ENCODE measurements at regions not wholly inside any gene's neighbourhood (a gene's known extent, or its start where the extent isn't known, plus 50 kb on each side); places are given as distances from the start of the nearest gene placed in this dataset.

GRCh38 chr16:86766700-86767099 lies 188.4 kb downstream of the FOXL1 start:
- DNase-seq (ENCODE audit: low read depth in 2 of 3, low spot score in 2 of 3): no peak

- no peak for DNase-seq (ENCODE audit: low read depth in 2 of 3, low spot score in 2 of 3)
These were observed 190.0 kb downstream of the FOXL1 start for GRCh38 chr16:86768228-86768791.

DNA sequence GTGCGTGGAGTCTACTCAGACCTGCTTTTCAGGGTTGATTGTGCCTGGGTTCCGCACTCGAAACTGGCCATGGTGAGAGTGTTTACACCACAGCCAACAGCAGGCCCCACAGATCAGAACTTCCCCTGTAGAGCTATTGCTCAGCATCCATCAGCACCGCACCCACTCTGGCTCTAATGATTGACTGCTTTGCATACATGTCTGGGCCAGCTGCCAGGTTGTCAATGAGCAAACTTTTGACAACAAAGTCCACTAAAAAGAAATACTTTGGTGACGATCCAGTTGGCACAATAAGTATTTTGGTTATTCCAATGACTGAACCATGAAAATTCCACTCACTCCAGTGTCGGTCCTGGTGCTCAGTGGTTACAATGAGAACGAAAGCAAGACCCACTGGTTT lies 190.7 kb downstream of the FOXL1 start:
- DNase-seq (ENCODE audit: low read depth in 2 of 3, low spot score in 2 of 3): no peak

- DNase-seq (ENCODE audit: low read depth in 2 of 3, low spot score in 2 of 3): no peak
These were observed 193.4 kb downstream of the FOXL1 start for GRCh38 chr16:86771506-86772460.

DNA sequence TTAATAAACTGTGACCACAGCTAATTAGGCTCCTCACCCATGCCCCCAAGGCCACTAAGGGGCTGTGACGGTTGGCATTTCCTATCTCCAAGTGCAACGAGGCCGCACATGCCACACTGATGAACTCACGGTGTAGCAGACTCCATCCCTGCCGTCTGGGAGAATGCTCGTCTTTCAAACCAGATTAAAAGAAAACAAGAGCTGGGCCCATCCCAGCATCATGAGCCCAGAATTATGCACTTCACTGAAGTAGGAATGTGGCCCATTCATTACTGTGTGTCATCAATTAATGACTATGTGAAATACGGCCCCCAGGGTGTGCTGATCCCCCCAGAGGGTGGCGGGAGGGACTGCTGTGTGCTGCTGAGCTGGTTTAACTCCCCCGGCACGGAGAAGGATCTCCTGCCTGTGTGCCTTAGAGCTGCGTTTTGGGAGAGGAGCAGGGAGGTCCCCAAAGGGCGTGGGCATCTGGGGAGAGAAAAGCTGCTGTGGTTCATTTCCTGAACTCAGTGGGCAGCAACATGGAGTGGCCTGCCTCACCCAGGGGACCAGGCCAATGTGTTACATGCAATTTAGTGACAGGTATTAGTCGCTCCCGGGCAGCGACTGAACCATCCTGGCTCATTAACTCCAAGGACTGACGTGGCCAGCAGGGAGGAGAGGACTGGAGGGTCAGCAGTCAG lies 194.5 kb downstream of the FOXL1 start:
- DNase-seq (ENCODE audit: low read depth in 2 of 3, low spot score in 2 of 3): no peak

DNA sequence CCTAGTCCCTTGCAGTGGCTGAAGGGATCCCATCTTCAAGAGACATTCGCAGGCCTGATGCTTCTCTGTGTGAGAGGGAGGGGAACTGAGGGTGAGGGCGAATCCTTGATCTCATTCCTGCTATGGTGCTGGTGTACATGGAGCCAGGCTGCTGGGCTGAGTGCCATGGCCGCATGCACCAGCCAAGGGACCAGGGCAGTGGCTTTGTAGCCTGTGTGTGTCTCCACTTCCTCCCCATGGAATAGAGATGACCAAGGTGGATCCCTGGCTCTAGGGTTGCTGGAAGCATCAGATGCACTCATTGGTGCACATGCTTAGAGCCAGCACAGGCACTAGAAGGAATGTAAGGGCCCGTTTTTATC lies 195.0 kb downstream of the FOXL1 start:
- DNase-seq (ENCODE audit: low read depth in 2 of 3, low spot score in 2 of 3): no peak

DNA sequence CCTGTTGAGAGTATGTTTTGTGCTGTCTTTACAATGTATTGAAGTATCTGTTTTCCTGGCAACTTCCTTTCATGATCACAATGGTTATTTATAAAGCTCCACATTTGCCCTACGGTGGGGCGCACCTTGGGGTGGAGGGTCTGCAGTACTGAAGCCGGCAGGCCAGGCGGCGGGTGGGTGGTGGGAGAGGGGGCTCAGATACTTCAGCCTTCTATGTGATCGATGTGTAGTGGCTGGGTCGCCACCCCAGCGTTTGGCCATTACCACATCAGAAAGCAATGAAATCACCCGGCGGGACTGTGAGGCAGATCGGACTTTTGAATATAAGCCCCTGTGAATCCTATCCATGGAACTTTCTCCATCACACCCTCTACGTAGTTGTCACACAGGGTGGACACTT lies 196.6 kb downstream of the FOXL1 start:
- no peak for DNase-seq (ENCODE audit: low read depth in 2 of 3, low spot score in 2 of 3)

GRCh38 chr16:86775511-86775921 lies 197.2 kb downstream of the FOXL1 start:
- no peak for DNase-seq (ENCODE audit: low read depth in 2 of 3, low spot score in 2 of 3)

DNA sequence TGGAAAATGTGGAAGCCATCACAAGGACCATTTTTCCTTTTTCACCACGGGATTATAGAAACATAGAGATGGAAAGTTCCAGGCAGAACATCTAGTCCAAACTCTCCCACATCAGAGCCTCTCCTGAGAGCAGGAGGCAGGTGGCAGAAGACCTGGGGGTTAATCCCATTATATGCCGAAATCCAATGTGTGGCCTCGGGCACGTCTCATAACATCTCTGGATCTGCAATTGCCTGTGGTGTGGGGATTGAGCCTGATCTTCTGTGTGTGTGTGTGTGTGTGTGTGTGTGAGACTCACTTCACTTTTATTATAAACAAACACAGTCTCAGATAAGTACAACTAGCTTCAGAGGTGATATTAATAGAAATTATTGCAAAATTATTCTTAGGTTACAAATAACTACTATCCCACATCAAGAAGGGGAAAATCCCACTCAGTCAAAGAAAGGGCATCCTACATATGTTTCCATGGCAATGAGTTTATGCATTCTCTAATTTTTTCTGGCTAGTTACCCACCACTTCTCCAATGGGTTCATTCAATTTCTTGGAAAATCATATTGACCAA lies 199.1 kb downstream of the FOXL1 start:
- no peak for DNase-seq (ENCODE audit: low read depth in 2 of 3, low spot score in 2 of 3)

- no peak for DNase-seq (ENCODE audit: low read depth in 2 of 3, low spot score in 2 of 3)
These were observed 199.9 kb downstream of the FOXL1 start for GRCh38 chr16:86778108-86778745.

GRCh38 chr16:86778978-86779377 lies 200.6 kb downstream of the FOXL1 start:
- no peak for DNase-seq (ENCODE audit: low read depth in 2 of 3, low spot score in 2 of 3)

DNA sequence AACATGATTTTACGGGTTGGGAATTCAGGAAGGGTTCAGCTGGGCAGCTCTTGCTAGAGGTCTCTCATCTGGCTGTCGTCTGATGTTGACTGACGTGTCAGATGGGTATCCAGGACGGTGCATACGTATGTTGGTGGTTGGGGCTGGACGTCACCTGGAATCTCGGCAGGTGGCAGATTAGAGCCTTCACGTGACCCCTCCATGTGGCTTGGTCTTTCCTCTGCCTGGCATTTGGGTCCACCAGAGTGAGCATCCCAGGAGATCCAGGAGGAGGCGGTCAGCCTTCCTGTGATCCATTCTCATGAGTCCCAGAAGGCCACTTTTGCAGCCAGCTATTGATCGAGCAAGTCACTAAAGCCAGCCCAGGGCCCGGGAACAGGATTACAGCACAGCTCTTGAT lies 202.7 kb downstream of the FOXL1 start:
- DNase-seq (ENCODE audit: low read depth in 2 of 3, low spot score in 2 of 3): no peak

- DNase-seq (ENCODE audit: low read depth in 2 of 3, low spot score in 2 of 3): no peak
These were observed 205.6 kb downstream of the FOXL1 start for GRCh38 chr16:86783636-86784626.

GRCh38 chr16:86786338-86786737 lies 208.0 kb downstream of the FOXL1 start:
- DNase-seq (ENCODE audit: low read depth in 2 of 3, low spot score in 2 of 3): no peak

- DNase-seq (ENCODE audit: low read depth in 2 of 3, low spot score in 2 of 3): no peak
These were observed 208.6 kb downstream of the FOXL1 start for GRCh38 chr16:86786994-86787393.

DNA sequence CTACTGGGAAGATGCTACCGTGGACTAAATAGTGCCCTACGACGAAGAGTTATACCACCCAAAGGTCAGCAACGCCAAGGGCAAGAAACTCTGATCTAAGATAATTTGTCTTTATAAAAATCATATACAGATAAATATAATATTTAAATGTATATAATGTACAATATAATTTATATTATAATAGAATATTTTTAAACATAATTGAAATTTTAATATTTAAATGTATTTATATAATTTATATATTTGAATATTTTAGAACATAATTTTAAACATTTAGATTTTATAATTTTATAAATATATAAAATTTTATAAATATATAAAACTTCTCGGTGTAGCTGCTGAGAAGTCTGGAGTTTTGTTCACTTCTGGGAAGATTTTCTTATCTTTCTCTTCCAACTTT lies 209.2 kb downstream of the FOXL1 start:
- DNase-seq (ENCODE audit: low read depth in 2 of 3, low spot score in 2 of 3): no peak

DNA sequence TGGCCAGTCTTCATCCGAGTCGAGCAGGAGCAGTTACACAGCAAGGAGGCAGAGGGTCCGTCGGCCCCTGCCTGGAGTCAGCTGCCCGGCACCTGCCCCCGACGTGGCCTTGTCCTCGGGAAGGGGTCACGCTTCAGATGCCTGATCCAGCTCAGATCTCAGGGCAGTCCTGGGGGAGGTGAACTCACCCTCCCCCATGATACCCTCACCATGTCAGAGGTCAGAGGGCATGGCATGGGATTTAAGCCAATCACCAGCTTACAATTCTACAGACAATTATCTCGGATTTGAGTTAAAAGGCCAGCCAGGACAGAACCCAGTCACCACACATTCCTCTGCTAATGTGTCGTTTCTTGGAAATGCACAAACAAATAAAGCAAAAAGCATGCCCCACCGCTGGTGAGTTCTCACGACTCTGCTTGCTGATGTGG lies 211.3 kb downstream of the FOXL1 start:
- no peak for DNase-seq (ENCODE audit: low read depth in 2 of 3, low spot score in 2 of 3)

DNA sequence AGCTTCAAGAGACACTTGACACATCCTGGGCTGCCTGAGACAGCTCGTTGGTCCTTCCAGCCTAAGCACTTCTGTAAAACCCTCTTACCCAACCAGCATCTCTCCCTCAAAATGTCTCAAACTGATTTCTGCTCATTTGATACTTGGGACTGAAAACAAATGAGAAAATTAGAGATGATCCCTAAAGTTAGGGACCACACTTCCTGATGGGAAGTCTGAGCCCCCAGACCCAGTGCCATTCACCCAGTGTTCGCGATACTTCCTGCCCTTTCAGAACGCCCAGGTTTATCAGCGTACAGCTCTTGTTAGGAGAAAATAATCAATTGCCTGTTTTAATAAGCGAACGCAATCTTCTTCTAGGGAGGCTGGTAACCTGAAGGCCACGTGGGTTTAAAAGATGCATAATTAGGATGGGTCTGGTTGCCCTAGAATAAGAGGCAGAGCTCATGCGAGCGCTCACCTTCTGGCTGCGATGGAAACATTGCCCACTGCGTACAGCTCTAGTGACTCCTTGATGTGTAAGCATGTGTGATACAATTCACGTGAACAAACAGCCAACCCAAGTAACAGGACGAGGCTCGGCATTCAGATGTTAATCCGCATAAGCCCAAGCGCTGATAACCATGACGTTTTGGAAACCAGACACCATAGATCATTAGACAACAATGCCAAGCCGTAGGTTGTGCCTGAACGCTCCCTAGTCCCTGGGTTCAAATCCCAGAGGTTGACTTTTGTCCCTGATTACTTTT lies 213.1 kb downstream of the FOXL1 start:
- no peak for DNase-seq (ENCODE audit: low read depth in 2 of 3, low spot score in 2 of 3)
